C4-2B (cell line): ENCODE measurements at regions not wholly inside any gene's neighbourhood (a gene's known extent, or its start where the extent isn't known, plus 50 kb on each side); places are given as distances from the start of the nearest gene placed in this dataset.

ENCODE experiments used
- H3K27ac ChIP-seq: fragments of 450-650 bp; 2 replicates; pipeline ENCODE4 v1.5.1; 2017
- ZFX ChIP-seq: fragments of 450-650 bp; IDR thresholded peaks from 2 replicates; pipeline ENCODE4 v1.6.1; 2017
- TF ChIP-seq, protein P1 (sequence below): fragments of 450-650 bp; conservative IDR thresholded peaks from 2 replicates; pipeline ENCODE4 v1.5.1; 2017; ENCODE audit warnings: mild to moderate bottlenecking

DNA sequence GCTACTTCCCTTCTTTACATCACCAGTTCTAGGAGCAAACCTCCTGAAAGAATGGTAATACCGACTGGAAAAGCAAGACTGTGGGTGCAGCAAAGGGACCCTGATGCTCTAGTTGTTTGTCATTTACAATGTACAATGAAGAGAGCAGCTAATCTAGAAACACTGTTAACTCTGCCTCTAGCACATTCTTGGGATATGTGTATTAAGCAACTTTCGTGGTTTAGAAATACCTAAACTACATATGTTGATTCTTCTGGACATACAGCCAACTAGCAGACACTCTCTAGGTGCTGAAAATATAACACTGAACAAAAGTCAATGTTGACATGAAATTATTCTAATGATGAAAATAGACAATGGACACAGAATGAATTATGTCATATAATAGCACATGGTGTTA, 440.3 kb upstream of the MC4R start:
- no peak overlapping the region for H3K27ac ChIP-seq
- no peak for TF ChIP-seq ZFX
- TF ChIP-seq, protein P1, sequence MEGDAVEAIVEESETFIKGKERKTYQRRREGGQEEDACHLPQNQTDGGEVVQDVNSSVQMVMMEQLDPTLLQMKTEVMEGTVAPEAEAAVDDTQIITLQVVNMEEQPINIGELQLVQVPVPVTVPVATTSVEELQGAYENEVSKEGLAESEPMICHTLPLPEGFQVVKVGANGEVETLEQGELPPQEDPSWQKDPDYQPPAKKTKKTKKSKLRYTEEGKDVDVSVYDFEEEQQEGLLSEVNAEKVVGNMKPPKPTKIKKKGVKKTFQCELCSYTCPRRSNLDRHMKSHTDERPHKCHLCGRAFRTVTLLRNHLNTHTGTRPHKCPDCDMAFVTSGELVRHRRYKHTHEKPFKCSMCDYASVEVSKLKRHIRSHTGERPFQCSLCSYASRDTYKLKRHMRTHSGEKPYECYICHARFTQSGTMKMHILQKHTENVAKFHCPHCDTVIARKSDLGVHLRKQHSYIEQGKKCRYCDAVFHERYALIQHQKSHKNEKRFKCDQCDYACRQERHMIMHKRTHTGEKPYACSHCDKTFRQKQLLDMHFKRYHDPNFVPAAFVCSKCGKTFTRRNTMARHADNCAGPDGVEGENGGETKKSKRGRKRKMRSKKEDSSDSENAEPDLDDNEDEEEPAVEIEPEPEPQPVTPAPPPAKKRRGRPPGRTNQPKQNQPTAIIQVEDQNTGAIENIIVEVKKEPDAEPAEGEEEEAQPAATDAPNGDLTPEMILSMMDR: no peak

DNA sequence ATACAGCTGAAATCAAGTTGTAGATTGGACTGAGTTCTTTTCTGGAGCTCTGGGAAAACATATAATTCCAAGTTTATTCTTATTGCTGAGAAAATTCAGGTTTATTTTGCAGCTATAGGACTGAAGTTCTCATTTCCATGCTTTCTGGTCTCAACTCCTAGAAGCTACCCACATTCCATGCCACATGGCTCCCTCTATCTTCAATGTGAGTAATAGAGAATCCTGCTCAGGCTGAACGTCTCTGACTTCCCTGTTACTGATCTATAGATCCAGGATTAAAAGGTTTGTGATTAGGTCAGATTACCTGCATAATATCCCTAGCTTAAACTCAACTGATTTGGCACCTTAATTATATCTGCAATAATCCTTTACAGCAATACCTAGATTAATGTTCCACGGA, 453.8 kb upstream of the MC4R start:
- no peak overlapping the region for H3K27ac ChIP-seq
- no peak for TF ChIP-seq ZFX
- TF ChIP-seq, protein P1: no peak

DNA sequence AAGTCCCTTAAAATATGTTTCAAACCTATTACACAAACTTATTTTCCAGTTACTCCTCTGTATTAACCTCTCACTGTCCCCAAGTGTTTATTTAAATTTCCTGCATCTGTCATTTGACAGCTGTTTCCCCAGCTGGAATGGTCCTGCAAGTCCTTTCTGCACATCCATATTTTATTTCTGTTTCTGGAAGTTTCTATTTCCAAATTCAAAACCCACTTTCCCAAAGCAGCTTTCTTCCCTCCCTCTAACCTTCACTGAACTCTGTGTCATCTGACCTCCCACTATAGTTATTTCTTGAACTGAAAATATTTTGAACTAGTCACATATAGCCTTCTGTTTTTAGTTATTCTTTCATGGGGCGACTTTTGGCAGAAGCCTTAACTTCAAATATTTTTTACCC, 459.4 kb upstream of the MC4R start:
- TF ChIP-seq ZFX: no peak
- TF ChIP-seq, protein P1: no peak
- no peak overlapping the region for H3K27ac ChIP-seq

DNA sequence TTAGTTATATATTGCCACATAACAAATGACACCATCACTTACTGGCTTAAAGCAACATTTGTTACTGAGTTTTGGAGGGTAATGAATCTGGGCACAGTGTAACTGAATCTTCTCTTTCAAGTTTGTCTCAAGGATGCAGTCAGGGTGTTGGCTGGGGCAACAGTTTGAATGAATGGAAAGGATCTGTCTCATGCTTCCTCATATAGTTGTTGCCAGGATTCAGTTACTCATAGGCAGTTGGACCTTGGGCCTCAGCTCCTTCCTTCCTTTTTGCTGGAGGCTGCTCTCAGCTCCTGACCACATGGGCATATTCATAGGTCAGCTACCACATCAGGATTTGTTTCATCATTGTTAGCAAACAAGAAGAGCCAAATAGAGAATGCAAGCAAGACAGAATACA, 466.1 kb upstream of the MC4R start:
- TF ChIP-seq, protein P1: no peak
- TF ChIP-seq ZFX: no peak
- no peak overlapping the region for H3K27ac ChIP-seq

DNA sequence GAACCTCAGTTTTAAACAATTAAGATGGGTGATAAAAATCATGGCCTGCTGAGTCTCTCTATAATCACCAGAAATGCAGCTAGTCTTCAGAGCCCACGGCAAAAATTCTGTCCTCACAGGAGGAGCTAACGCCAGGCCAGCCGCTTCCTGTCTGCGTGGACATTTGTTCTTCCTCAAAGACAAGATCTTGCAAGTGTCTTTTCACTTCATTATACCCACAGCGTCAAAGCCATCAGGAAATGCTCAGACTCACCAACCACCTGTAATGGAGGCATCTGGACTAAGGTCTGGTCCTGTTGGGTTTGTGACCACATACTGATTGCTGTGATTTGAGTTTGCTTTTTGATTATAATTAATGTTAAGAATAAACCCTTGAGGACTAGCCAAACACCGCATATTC, 473.8 kb upstream of the MC4R start:
- no peak overlapping the region for H3K27ac ChIP-seq
- TF ChIP-seq ZFX: no peak
- TF ChIP-seq, protein P1: no peak

DNA sequence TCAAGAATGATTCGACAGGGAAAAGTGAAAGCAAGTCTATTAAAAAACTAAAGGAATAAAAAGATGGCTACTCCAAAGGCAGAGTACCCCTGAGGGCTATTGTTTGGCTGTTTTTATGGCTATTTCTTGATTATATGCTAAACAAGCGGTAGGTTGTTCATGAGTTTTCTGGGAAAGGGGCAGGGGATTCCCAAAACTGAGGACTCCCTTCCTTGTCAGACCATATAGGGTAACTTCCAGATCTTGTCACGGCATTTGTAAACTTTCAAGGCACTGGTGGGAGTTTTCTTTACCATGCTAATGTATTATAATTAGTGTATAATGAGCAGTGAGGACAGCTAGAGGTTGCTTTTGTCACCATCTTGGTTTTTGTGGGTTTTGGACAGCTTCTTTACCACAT, 474.9 kb upstream of the MC4R start:
- H3K27ac ChIP-seq: no peak overlapping the region
- no peak for TF ChIP-seq ZFX
- TF ChIP-seq, protein P1: no peak

DNA sequence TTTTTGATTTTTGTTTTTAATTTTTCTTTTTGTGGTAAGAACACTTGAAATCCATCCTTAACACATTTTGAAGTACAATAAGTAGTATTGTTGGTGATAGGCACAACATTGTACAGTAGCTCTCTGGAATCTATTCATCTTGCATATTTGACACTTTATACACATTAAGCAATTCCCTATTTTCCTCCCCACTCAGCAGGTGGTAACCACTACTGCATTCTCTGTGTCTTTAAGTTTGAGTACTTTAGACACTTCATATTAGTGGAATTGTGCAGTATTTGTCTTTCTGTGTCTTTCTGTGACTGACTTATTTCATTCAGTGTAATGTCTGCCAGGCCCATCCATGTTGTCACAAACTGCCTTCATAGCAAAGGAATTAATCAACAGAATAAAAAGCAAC, 471.7 kb upstream of the CDH20 start:
- TF ChIP-seq, protein P1: no peak
- no peak for TF ChIP-seq ZFX
- H3K27ac ChIP-seq: no peak overlapping the region
